Activated T-cell treated with anti-CD3 and anti-CD28 coated beads, Interleukin-2, amount 50 U/mL, for 24 hours (primary cell): ENCODE measurements at regions not wholly inside any gene's neighbourhood (a gene's known extent, or its start where the extent isn't known, plus 50 kb on each side); places are given as distances from the start of the nearest gene placed in this dataset.
"Not testable (repeated sequence)": the region's sequence is repeated elsewhere in the genome, so short reads cannot be mapped to it uniquely, and the experiment has no call there.

Experiments
- DNase-seq: peaks from one replicate; pipeline ENCODE4 v3.0.0-alpha.2; 2020
- H3K27ac Mint-ChIP-seq: 2 replicates; pipeline ENCODE4 v1.8.0; 2020; ENCODE audit warnings: mild to moderate bottlenecking, mixed read lengths
- H3K27me3 Mint-ChIP-seq: 2 replicates; pipeline ENCODE4 v1.8.0; 2020; ENCODE audit warnings: mixed read lengths
- H3K36me3 Mint-ChIP-seq: 2 replicates; pipeline ENCODE4 v1.8.0; 2020; ENCODE audit warnings: low read depth, mixed read lengths
- H3K4me1 Mint-ChIP-seq: 2 replicates; pipeline ENCODE4 v1.8.0; 2020; ENCODE audit warnings: low read depth, mixed read lengths
- H3K4me3 Mint-ChIP-seq: 2 replicates; pipeline ENCODE4 v1.8.0; 2020; ENCODE audit warnings: mild to moderate bottlenecking, moderate library complexity, mixed read lengths
- H3K9me3 Mint-ChIP-seq: 2 replicates; pipeline ENCODE4 v1.8.0; 2020; ENCODE audit warnings: mixed read lengths

GRCh38 chr13:65347420-65348030 is 1882.6 kb downstream of the PCDH9 start:
- Mint-ChIP-seq H3K9me3 (peaks cover 14% of the 10 kb centered on the region), H3K4me1 (no peaks in the 10 kb centered on the region), H3K27ac (no peak overlapping the region), H3K4me3 (no peak overlapping the region), H3K27me3 (no peaks in the 10 kb centered on the region), H3K36me3 (no peaks in the 10 kb centered on the region)
- DNase-seq: no peak

- no peak overlapping the region for H3K4me3 Mint-ChIP-seq
- no peaks in the 10 kb centered on the region for H3K4me1 Mint-ChIP-seq
- H3K27me3 Mint-ChIP-seq: no peaks in the 10 kb centered on the region
- no peak overlapping the region for H3K27ac Mint-ChIP-seq
- H3K9me3 Mint-ChIP-seq: peaks cover 13% of the 10 kb centered on the region
- H3K36me3 Mint-ChIP-seq: no peaks in the 10 kb centered on the region
- DNase-seq: no peak
Observed at GRCh38 chr13:65343898-65344663, 1886.1 kb downstream of the PCDH9 start.

- Mint-ChIP-seq H3K4me3 (no peak overlapping the region), H3K27ac (no peak overlapping the region), H3K4me1 (no peaks in the 10 kb centered on the region), H3K27me3 (no peaks in the 10 kb centered on the region), H3K36me3 (no peaks in the 10 kb centered on the region), H3K9me3 (peaks cover 9% of the 10 kb centered on the region)
- DNase-seq: no peak
Observed at GRCh38 chr13:65342541-65343337, 1887.4 kb downstream of the PCDH9 start.

GRCh38 chr13:65339241-65339640 is 1890.9 kb downstream of the PCDH9 start:
- Mint-ChIP-seq H3K9me3 (peaks cover 8% of the 10 kb centered on the region), H3K27me3 (no peaks in the 10 kb centered on the region), H3K27ac (no peak overlapping the region), H3K4me1 (no peaks in the 10 kb centered on the region), H3K4me3 (no peak overlapping the region), H3K36me3 (no peaks in the 10 kb centered on the region)
- no peak for DNase-seq

GRCh38 chr13:65336916-65337315 is 1893.2 kb downstream of the PCDH9 start:
- no peak overlapping the region for H3K27ac Mint-ChIP-seq

GRCh38 chr13:65336087-65336749 is 1893.9 kb downstream of the PCDH9 start:
- H3K36me3 Mint-ChIP-seq: no peaks in the 10 kb centered on the region
- H3K4me1 Mint-ChIP-seq: no peaks in the 10 kb centered on the region
- DNase-seq: no peak
- H3K27me3 Mint-ChIP-seq: no peaks in the 10 kb centered on the region
- peaks cover 5% of the 10 kb centered on the region for H3K9me3 Mint-ChIP-seq
- no peak overlapping the region for H3K4me3 Mint-ChIP-seq
- H3K27ac Mint-ChIP-seq: no peak overlapping the region

More at GRCh38 chr13:65336916-65337315, 1893.2 kb downstream of the PCDH9 start:
- Mint-ChIP-seq H3K4me3 (no peak overlapping the region), H3K4me1 (no peaks in the 10 kb centered on the region), H3K9me3 (peaks cover 8% of the 10 kb centered on the region), H3K27me3 (no peaks in the 10 kb centered on the region), H3K36me3 (no peaks in the 10 kb centered on the region)
- no peak for DNase-seq

GRCh38 chr13:65330691-65331090 is 1899.4 kb downstream of the PCDH9 start:
- DNase-seq: no peak
- H3K27ac Mint-ChIP-seq: no peak overlapping the region

GRCh38 chr13:65330287-65330686 is 1899.8 kb downstream of the PCDH9 start:
- DNase-seq: no peak
- no peaks in the 10 kb centered on the region for H3K27me3 Mint-ChIP-seq

More at GRCh38 chr13:65330691-65331090, 1899.4 kb downstream of the PCDH9 start:
- Mint-ChIP-seq H3K9me3 (peaks cover 5% of the 10 kb centered on the region), H3K4me3 (no peak overlapping the region), H3K4me1 (no peaks in the 10 kb centered on the region), H3K36me3 (no peaks in the 10 kb centered on the region), H3K27me3 (no peaks in the 10 kb centered on the region)

GRCh38 chr13:65323192-65323591 is 1906.9 kb downstream of the PCDH9 start:
- not testable (repeated sequence) for DNase-seq, H3K36me3 Mint-ChIP-seq

More at GRCh38 chr13:65330287-65330686, 1899.8 kb downstream of the PCDH9 start:
- H3K36me3 Mint-ChIP-seq: no peaks in the 10 kb centered on the region
- H3K9me3 Mint-ChIP-seq: peaks cover 5% of the 10 kb centered on the region
- H3K4me1 Mint-ChIP-seq: no peaks in the 10 kb centered on the region
- H3K4me3 Mint-ChIP-seq: no peak overlapping the region
- no peak overlapping the region for H3K27ac Mint-ChIP-seq

GRCh38 chr13:65321423-65321822 is 1908.7 kb downstream of the PCDH9 start:
- not testable (repeated sequence) for H3K27ac Mint-ChIP-seq, H3K27me3 Mint-ChIP-seq, H3K4me1 Mint-ChIP-seq, DNase-seq, H3K4me3 Mint-ChIP-seq, H3K36me3 Mint-ChIP-seq
- peaks cover 11% of the 10 kb centered on the region for H3K9me3 Mint-ChIP-seq

More at GRCh38 chr13:65323192-65323591, 1906.9 kb downstream of the PCDH9 start:
- H3K9me3 Mint-ChIP-seq: peaks cover 11% of the 10 kb centered on the region
- H3K4me1 Mint-ChIP-seq, H3K4me3 Mint-ChIP-seq, H3K27ac Mint-ChIP-seq, H3K27me3 Mint-ChIP-seq: not testable (repeated sequence)

GRCh38 chr13:65314008-65314407 is 1916.1 kb downstream of the PCDH9 start:
- H3K4me3 Mint-ChIP-seq: no peak overlapping the region
- H3K9me3 Mint-ChIP-seq: peaks cover 31% of the 10 kb centered on the region
- H3K27me3 Mint-ChIP-seq: no peaks in the 10 kb centered on the region
- no peak overlapping the region for H3K27ac Mint-ChIP-seq
- no peak for DNase-seq
- H3K36me3 Mint-ChIP-seq: no peaks in the 10 kb centered on the region
- no peaks in the 10 kb centered on the region for H3K4me1 Mint-ChIP-seq

- H3K4me1 Mint-ChIP-seq: no peaks in the 10 kb centered on the region
- H3K9me3 Mint-ChIP-seq: peaks cover 25% of the 10 kb centered on the region
- no peak for DNase-seq
- H3K4me3 Mint-ChIP-seq: no peak overlapping the region
- no peaks in the 10 kb centered on the region for H3K27me3 Mint-ChIP-seq
- no peaks in the 10 kb centered on the region for H3K36me3 Mint-ChIP-seq
- H3K27ac Mint-ChIP-seq: no peak overlapping the region
Observed at GRCh38 chr13:65310663-65311328, 1919.3 kb downstream of the PCDH9 start.

- H3K9me3 Mint-ChIP-seq: peaks cover 24% of the 10 kb centered on the region
- H3K4me3 Mint-ChIP-seq: no peak overlapping the region
- no peaks in the 10 kb centered on the region for H3K4me1 Mint-ChIP-seq
- DNase-seq: no peak
- H3K27me3 Mint-ChIP-seq: no peaks in the 10 kb centered on the region
- no peak overlapping the region for H3K27ac Mint-ChIP-seq
- no peaks in the 10 kb centered on the region for H3K36me3 Mint-ChIP-seq
Observed at GRCh38 chr13:65309906-65310305, 1920.2 kb downstream of the PCDH9 start.

GRCh38 chr13:65308729-65309128 is 1921.4 kb downstream of the PCDH9 start:
- not testable (repeated sequence) for DNase-seq, H3K27me3 Mint-ChIP-seq, H3K27ac Mint-ChIP-seq, H3K4me3 Mint-ChIP-seq, H3K36me3 Mint-ChIP-seq, H3K4me1 Mint-ChIP-seq
- H3K9me3 Mint-ChIP-seq: peaks cover 16% of the 10 kb centered on the region
